ENCODE measurements at regions not wholly inside any gene's neighbourhood (a gene's known extent, or its start where the extent isn't known, plus 50 kb on each side); places are given as distances from the start of the nearest gene placed in this dataset.

DNA sequence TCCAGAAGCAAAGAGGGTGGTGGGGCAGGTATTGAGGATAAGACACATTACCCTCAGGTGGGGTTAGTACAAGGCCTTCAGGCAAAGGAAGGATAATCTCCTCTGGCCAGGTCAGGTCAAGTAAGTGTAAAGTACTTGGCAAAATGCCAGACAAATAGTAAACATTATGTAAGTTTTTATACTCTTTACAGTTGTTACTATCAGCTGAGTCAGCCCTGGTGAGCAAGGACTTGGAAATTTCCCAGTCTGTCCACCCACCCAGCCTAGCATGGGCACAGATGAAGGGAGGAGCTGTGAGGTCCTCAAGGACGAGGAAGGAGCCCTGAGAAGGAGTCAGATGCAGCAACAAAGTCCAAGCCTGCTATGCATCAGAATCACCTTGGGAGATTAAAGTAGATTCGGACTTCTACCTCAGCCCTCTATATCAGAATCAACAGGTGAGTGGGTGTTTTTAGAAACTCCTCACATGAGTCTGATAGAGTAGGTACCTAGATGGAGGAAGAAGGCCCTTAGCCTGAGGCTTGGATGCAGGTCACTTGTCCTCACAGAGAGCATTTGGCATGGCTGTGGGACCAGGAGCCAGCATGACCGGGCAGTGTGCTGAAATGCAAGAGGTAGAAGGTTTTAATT is 50.2 kb upstream of the BARX1 start:
- Mint-ChIP-seq H3K4me1 (ENCODE audit: low read depth) (peaks cover 5% of the 10 kb centered on the region), H3K36me3 (ENCODE audit: low read depth) (no peaks in the 10 kb centered on the region), H3K27me3 (peaks cover 10% of the 10 kb centered on the region), H3K27ac (no peak overlapping the region), H3K9me3 (no peaks in the 10 kb centered on the region), H3K4me3 (no peak overlapping the region)
- intact Hi-C loops (cut with micrococcal nuclease) = no loop called here

All from dendritic cell treated with granulocyte-macrophage colony-stimulating factor and Interleukin-4, amounts not matched to agents 40 ng/mL and 50 ng/mL, for 4 days (primary cell).